ENCODE measurements at regions not wholly inside any gene's neighbourhood (a gene's known extent, or its start where the extent isn't known, plus 50 kb on each side); places are given as distances from the start of the nearest gene placed in this dataset.

DNA sequence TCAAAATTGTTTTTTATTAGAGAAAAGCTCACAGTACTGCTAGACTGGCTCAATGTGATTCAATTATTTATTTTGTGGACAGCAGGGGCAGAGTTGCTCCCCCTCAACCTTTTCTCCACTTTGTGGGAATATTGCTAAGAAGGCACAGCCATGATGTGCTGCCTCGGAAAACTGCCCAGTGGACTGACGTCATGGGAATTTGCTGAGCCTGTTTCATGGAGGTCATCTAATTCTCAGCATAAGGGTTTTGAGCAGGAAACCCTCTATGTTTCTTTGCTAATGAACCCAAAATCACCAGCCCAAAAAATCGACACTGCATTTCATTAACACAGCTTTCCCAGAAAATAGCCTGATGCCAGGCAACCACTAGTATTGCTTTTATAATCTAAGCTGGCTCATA lies 228.8 kb upstream of the FAM3C start:
- H3K4me3 Mint-ChIP-seq (ENCODE audit: unreplicated experiment) = no peak overlapping the region
- no peaks in the 10 kb centered on the region for H3K36me3 Mint-ChIP-seq (ENCODE audit: low read depth, unreplicated experiment)
- H3K4me1 Mint-ChIP-seq (ENCODE audit: unreplicated experiment) = no peaks in the 10 kb centered on the region
- H3K9me3 Mint-ChIP-seq (ENCODE audit: unreplicated experiment) = no peaks in the 10 kb centered on the region
- TF ChIP-seq, protein P1, sequence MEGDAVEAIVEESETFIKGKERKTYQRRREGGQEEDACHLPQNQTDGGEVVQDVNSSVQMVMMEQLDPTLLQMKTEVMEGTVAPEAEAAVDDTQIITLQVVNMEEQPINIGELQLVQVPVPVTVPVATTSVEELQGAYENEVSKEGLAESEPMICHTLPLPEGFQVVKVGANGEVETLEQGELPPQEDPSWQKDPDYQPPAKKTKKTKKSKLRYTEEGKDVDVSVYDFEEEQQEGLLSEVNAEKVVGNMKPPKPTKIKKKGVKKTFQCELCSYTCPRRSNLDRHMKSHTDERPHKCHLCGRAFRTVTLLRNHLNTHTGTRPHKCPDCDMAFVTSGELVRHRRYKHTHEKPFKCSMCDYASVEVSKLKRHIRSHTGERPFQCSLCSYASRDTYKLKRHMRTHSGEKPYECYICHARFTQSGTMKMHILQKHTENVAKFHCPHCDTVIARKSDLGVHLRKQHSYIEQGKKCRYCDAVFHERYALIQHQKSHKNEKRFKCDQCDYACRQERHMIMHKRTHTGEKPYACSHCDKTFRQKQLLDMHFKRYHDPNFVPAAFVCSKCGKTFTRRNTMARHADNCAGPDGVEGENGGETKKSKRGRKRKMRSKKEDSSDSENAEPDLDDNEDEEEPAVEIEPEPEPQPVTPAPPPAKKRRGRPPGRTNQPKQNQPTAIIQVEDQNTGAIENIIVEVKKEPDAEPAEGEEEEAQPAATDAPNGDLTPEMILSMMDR (IDR thresholded peaks at IDR 0.05; ENCODE audit: unreplicated experiment) = no peak
- H3K27me3 Mint-ChIP-seq (ENCODE audit: unreplicated experiment) = no peaks in the 10 kb centered on the region
- no peak for DNase-seq (ENCODE audit: low spot score)
- no peak overlapping the region for H3K27ac Mint-ChIP-seq (ENCODE audit: unreplicated experiment)

DNA sequence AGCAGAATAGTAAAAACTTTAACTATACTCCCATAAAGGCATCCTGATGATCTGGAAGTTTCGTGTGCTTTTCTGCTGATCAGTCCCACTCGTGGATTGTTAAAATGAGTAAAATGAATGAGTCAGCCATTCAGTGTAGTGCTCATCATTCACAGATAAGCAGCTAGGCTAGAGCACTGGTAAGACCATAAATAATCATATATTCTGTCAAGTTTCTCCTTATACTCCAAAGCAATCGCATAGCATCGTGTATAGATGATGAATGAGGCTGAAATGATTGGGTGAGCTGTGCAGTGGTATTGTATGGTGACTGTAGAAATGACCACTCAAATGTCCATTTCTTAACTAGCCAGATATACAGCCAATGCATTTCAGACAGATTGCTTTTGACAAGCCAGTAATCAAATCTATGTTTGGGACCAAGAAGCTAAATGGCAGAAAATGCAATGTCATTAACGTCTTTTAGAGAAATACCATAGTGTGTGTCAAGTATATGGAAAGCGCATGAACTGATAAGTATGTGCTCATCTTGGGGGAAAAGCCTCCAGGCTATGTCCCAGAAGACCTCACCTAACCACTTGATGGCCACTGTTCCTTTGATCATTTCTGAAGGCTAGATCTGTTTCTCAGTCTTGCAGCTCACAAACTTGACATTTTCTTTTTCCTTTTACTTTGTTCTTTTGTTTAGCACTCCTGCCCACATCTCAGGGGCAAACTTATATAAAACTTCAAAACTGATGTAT lies 227.2 kb upstream of the FAM3C start:
- H3K4me3 Mint-ChIP-seq (ENCODE audit: unreplicated experiment) = no peak overlapping the region
- no peak for DNase-seq (ENCODE audit: low spot score)
- TF ChIP-seq, protein P1 (IDR thresholded peaks at IDR 0.05; ENCODE audit: unreplicated experiment) = no peak
- no peaks in the 10 kb centered on the region for H3K36me3 Mint-ChIP-seq (ENCODE audit: low read depth, unreplicated experiment)
- no peak overlapping the region for H3K27ac Mint-ChIP-seq (ENCODE audit: unreplicated experiment)
- no peaks in the 10 kb centered on the region for H3K4me1 Mint-ChIP-seq (ENCODE audit: unreplicated experiment)
- no peaks in the 10 kb centered on the region for H3K27me3 Mint-ChIP-seq (ENCODE audit: unreplicated experiment)
- H3K9me3 Mint-ChIP-seq (ENCODE audit: unreplicated experiment) = no peaks in the 10 kb centered on the region

DNA sequence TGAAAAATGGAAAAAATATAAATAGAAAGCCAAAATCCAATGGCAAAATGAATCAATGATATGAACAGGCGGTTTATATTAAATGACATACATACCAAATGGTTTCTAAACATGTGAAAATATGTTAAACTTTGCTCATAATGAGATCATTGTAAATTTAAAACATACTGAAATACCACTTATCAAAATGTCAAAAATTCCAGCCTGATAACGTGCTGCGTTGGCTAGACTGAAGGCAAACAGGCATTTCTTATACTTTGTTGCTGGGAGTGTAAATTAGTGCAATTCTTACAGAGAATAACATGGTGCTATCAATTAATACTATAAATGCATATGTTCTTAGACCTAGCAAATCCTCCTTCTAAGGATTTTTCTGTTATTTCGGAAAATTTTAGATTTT lies 225.8 kb upstream of the FAM3C start:
- TF ChIP-seq, protein P1 (IDR thresholded peaks at IDR 0.05; ENCODE audit: unreplicated experiment) = no peak
- Mint-ChIP-seq H3K4me1 (ENCODE audit: unreplicated experiment) (no peaks in the 10 kb centered on the region), H3K27me3 (ENCODE audit: unreplicated experiment) (no peaks in the 10 kb centered on the region), H3K4me3 (ENCODE audit: unreplicated experiment) (no peak overlapping the region), H3K9me3 (ENCODE audit: unreplicated experiment) (no peaks in the 10 kb centered on the region), H3K36me3 (ENCODE audit: low read depth, unreplicated experiment) (no peaks in the 10 kb centered on the region), H3K27ac (ENCODE audit: unreplicated experiment) (no peak overlapping the region)
- DNase-seq (ENCODE audit: low spot score) = no peak

DNA sequence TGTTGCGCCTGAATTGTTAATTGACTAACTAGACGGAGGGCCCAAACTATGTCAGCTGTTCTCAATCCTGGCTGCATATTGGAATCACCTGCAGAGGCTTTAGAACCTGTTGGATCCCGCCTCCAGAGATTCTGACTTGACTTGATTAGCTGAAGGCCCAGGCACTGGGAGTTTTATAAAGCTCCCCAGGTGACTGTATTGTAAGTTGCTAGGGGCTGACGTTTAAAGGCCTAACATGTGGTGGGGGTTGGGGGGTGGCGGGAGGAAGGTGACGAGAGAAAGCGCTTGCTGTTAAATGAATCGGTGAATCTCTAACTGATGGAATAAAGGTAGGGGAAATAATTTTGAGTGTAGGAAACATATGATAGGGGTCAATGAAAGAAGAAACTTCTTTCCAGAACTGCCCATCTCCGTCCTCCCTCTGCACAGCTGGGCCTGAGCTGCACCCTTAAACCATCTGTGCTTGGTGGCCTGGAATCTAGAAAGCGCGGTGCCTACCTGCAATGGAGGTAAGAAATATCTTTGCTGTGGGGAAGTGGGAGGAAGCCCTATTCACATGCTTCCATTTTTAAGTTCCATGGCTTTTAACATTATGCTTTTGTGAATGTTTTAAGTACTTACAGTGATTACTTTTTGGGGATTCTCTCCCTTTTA lies 225.0 kb upstream of the FAM3C start:
- TF ChIP-seq, protein P1 (IDR thresholded peaks at IDR 0.05; ENCODE audit: unreplicated experiment) = no peak

DNA sequence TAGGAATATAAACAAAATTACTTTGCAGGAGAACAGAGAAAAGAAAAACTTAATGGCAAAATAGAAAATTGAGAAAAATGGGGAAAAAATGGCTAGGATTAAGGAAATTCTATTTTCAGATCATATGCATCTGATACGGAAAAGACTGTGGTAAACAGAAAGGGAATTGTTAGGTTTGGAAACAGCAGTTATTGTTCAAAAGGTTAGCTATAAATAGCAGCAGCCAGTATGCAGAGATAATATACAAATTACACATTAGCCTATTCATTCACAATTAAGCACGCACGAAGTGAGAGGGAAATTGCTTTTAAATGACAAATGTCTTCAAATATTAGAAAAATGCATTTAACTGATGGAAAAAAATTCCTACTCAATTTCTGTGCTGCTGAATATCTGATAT lies 224.1 kb upstream of the FAM3C start:
- H3K27me3 Mint-ChIP-seq (ENCODE audit: unreplicated experiment) = no peaks in the 10 kb centered on the region
- no peaks in the 10 kb centered on the region for H3K9me3 Mint-ChIP-seq (ENCODE audit: unreplicated experiment)
- H3K4me3 Mint-ChIP-seq (ENCODE audit: unreplicated experiment) = no peak overlapping the region
- H3K36me3 Mint-ChIP-seq (ENCODE audit: low read depth, unreplicated experiment) = no peaks in the 10 kb centered on the region
- no peak for DNase-seq (ENCODE audit: low spot score)
- H3K27ac Mint-ChIP-seq (ENCODE audit: unreplicated experiment) = no peak overlapping the region
- TF ChIP-seq, protein P1 (IDR thresholded peaks at IDR 0.05; ENCODE audit: unreplicated experiment) = no peak
- no peaks in the 10 kb centered on the region for H3K4me1 Mint-ChIP-seq (ENCODE audit: unreplicated experiment)

More for the DNA sequence above, 225.0 kb upstream of the FAM3C start:
- no peak for DNase-seq (ENCODE audit: low spot score)
- Mint-ChIP-seq H3K4me1 (ENCODE audit: unreplicated experiment) (no peaks in the 10 kb centered on the region), H3K9me3 (ENCODE audit: unreplicated experiment) (no peaks in the 10 kb centered on the region), H3K27ac (ENCODE audit: unreplicated experiment) (no peak overlapping the region), H3K4me3 (ENCODE audit: unreplicated experiment) (no peak overlapping the region), H3K27me3 (ENCODE audit: unreplicated experiment) (no peaks in the 10 kb centered on the region), H3K36me3 (ENCODE audit: low read depth, unreplicated experiment) (no peaks in the 10 kb centered on the region)

All from endothelial cell (in vitro differentiated cells).